IPS-20b (cell line): ENCODE measurements at regions not wholly inside any gene's neighbourhood (a gene's known extent, or its start where the extent isn't known, plus 50 kb on each side); places are given as distances from the start of the nearest gene placed in this dataset.
"Not testable (repeated sequence)": the region's sequence is repeated elsewhere in the genome, so short reads cannot be mapped to it uniquely, and the experiment has no call there.

Experiments
- H3K27ac ChIP-seq: one replicate; pipeline ENCODE4 v1.5.1; 2013; ENCODE audit warnings: low read length
- H3K27me3 ChIP-seq: 2 replicates; pipeline ENCODE4 v1.6.1; 2013; ENCODE audit warnings: mild to moderate bottlenecking, low read length, inconsistent platforms; ENCODE audit not compliant: insufficient read depth
- H3K36me3 ChIP-seq: 2 replicates; pipeline ENCODE4 v1.6.1; 2013; ENCODE audit warnings: low read depth, mild to moderate bottlenecking, inconsistent platforms, low read length, moderate library complexity; ENCODE audit not compliant: insufficient read depth
- H3K4me1 ChIP-seq: 2 replicates; pipeline ENCODE4 v1.6.1; 2013; ENCODE audit warnings: mild to moderate bottlenecking, control low read depth, inconsistent platforms, low read length, moderate library complexity; ENCODE audit not compliant: insufficient read depth
- H3K4me3 ChIP-seq: 2 replicates; pipeline ENCODE4 v1.5.1; 2013; ENCODE audit warnings: mild to moderate bottlenecking, low read length, inconsistent platforms
- H3K9ac ChIP-seq: 2 replicates; pipeline ENCODE4 v1.6.1; 2013; ENCODE audit warnings: low read depth, mild to moderate bottlenecking, inconsistent platforms, low read length, moderate library complexity
- H3K9me3 ChIP-seq: 2 replicates; pipeline ENCODE4 v1.6.1; 2013; ENCODE audit warnings: mild to moderate bottlenecking, low read depth, low read length, inconsistent platforms; ENCODE audit not compliant: insufficient read depth

DNA sequence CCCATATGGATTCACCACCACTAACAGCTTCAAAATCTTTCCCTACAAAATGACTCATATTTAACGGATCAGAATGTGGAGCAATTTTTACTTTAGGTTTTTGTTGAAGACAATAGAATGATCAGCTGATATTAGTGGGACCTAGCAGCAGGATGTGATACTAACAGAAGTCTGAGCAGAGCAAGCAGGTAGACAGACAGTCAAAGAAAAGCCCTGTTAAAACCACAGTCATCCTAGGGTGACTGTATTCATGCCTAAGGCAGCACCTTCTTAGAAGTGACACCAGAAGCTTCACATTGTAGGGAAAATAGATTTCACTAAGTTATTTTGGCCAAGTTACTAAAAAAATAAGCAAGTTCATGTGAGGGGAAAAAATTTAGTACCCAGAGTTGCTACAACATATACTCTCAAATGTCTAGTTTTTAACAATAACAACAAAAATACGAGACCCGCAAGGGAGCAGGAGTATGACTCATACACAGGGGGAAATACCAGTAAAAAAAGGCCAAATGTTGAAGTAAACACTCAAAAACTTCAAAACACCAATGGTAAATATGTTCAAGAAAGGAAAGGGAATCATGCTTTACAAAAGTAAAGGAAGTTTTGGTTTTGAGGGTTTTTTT lies 590.9 kb downstream of the EPHA3 start:
- H3K27me3 ChIP-seq: no peaks in the 10 kb centered on the region
- H3K4me3 ChIP-seq: no peak overlapping the region
- H3K4me1 ChIP-seq: no peaks in the 10 kb centered on the region; the same call in 1 of the 2 replicates
- H3K9me3 ChIP-seq: no peaks in the 10 kb centered on the region; the same call in 1 of the 2 replicates
- H3K36me3 ChIP-seq: no peaks in the 10 kb centered on the region
- no peak overlapping the region for H3K9ac ChIP-seq
- no peak overlapping the region for H3K27ac ChIP-seq

DNA sequence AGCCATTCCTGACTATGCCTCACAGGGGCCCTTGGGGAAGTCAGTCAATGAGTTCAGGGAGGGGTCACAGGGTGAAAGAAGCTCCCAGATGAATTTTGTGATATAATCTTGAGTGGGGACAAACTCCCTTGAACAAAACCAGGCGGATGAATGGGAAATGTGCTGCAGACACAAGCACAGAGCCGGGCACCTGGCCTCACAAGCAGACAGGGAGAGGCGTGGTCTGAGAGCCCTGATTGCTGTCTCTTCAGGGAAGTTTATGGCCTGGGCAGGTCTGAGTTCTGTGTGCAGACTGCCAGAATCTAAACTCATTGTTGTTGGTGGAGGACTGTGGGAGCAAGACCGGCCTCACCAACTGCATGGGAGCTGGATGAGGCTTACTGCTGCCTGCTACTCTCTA lies 591.8 kb downstream of the EPHA3 start:
- no peaks in the 10 kb centered on the region for H3K4me1 ChIP-seq
- H3K9ac ChIP-seq: no peak overlapping the region
- no peaks in the 10 kb centered on the region for H3K27me3 ChIP-seq
- no peak overlapping the region for H3K4me3 ChIP-seq
- peaks cover 8% of the 10 kb centered on the region for H3K9me3 ChIP-seq
- H3K27ac ChIP-seq: no peak overlapping the region
- H3K36me3 ChIP-seq: no peaks in the 10 kb centered on the region

DNA sequence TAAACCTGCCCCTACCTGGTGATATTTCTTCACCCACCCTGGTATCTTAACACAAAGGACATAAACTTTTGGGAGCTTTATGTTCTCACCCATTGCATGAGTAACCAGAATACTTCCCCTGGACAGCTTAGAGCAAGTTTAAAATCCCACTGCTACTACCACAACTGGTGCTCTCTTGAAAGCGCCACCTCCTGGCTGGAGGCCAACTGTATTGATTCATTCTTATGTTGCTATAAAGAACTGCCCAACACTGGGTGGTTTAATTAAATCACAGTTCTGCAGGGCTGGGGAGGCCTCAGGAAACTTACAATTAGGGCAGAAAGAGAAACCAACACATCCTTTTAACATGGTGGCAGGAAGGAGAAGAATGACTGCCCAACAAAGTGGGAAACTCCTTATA lies 592.4 kb downstream of the EPHA3 start:
- no peaks in the 10 kb centered on the region for H3K36me3 ChIP-seq
- no peak overlapping the region for H3K27ac ChIP-seq
- peaks cover 12% of the 10 kb centered on the region for H3K9me3 ChIP-seq
- no peaks in the 10 kb centered on the region for H3K4me1 ChIP-seq
- no peak overlapping the region for H3K9ac ChIP-seq
- H3K4me3 ChIP-seq: no peak overlapping the region
- no peaks in the 10 kb centered on the region for H3K27me3 ChIP-seq

DNA sequence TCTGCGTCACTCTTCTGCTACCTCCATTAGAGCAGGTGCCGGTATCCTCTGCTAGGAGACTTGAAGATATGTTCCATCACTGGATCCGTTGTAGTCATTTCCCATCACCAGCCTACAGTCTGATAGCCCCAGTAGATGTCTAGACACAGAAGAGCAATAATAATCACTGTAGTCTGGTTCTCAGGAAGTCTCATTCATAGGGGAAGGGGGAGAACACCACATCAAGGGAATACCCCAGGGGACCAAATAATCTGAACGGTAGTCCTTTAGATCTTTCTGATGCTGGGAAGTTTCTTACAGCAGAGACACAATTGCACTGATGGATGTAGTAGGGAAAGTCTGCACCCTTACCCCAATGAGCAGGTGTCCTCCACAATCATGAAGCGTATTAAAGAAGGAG lies 595.0 kb downstream of the EPHA3 start:
- Histone ChIP-seq H3K27me3 (no peaks in the 10 kb centered on the region), H3K36me3 (no peaks in the 10 kb centered on the region), H3K9ac (no peak overlapping the region), H3K4me3 (no peak overlapping the region), H3K4me1 (no peaks in the 10 kb centered on the region), H3K9me3 (peaks cover 12% of the 10 kb centered on the region), H3K27ac (no peak overlapping the region)

DNA sequence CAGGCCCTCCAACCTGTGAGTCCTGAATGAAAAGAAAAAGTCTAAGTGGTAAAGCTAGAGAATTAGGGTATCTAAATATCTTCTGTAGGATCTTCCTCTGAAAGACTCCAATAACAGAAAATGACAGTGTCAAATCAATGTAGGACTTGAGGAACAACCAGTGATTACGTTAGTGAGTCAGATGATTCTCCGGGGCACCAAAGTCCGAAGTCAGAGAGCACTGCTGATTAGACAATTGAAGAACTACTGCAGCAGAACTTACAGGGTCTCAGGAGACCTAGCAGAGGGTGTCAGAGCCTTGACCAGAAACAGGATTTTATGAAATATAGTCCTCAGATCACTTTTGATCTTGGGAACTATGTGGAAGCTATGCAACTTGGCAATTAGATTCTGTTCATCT lies 605.8 kb downstream of the EPHA3 start:
- Histone ChIP-seq H3K27me3 (no peaks in the 10 kb centered on the region), H3K27ac (no peak overlapping the region), H3K4me1 (no peaks in the 10 kb centered on the region), H3K9me3 (no peaks in the 10 kb centered on the region), H3K4me3 (no peak overlapping the region), H3K9ac (no peak overlapping the region), H3K36me3 (no peaks in the 10 kb centered on the region)

DNA sequence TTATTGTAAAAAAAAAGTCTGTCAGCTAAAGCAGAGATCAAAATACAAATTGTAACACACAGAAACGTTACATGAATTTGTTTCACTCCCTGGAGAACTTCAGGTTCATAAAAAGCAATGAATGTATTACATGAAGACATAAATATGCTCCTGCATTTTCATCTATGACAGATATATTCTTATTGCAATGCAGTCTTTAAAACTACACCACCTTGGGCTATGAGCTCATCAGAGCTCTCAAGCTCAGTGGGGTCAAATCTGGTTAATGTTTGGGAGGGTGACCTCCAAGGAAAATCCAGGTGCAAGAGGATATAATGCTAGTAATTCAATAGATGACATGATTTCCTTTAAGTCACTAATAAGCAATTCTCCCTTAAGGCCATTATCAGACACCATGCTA lies 606.8 kb downstream of the EPHA3 start:
- H3K4me1 ChIP-seq: no peaks in the 10 kb centered on the region
- H3K36me3 ChIP-seq: no peaks in the 10 kb centered on the region

DNA sequence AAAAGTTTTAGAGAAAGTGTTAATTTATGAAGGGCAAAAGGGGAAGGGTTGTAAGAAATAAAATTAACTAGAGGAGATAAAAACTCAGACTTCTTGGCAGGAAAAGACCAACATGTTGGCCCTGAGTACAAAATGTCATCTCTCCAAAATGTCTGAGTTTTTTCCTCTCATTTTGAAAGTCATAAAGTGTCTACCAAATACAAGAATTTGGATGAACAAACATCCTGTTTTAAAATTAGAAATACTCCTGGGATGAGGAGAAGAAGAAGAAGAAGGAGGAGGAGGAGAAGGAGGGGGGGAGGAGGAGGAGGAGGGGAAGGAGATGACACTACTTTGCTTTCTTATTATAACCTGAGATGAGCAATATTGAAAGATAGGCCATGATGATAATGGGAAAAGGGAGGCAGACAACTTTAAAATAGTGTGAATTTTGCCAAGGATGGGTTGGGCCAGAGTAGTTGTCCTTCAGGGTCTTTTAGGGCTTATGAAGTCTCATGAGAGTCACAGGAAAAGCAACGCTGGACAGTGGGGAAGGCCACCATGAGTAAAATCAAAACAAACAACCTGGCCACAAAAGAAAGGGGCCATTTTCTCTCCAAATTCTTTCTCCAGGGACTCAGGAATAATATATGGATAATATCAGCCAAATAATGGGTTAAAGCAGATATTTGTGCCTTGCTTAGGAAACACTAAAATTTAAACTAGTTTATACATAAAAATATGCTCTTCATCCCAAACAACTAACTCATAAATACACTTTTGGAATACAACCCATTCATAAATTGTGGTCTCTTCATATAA lies 632.9 kb downstream of the EPHA3 start:
- Histone ChIP-seq H3K4me1 (peaks cover 15% of the 10 kb centered on the region; the same call in 1 of the 2 replicates), H3K9ac (no peak overlapping the region), H3K27me3 (no peaks in the 10 kb centered on the region), H3K36me3 (no peaks in the 10 kb centered on the region), H3K9me3 (no peaks in the 10 kb centered on the region), H3K4me3 (no peak overlapping the region), H3K27ac (no peak overlapping the region)

More for the DNA sequence above, 606.8 kb downstream of the EPHA3 start:
- Histone ChIP-seq H3K4me3 (no peak overlapping the region), H3K9me3 (no peaks in the 10 kb centered on the region), H3K27ac (no peak overlapping the region), H3K9ac (no peak overlapping the region), H3K27me3 (no peaks in the 10 kb centered on the region)

DNA sequence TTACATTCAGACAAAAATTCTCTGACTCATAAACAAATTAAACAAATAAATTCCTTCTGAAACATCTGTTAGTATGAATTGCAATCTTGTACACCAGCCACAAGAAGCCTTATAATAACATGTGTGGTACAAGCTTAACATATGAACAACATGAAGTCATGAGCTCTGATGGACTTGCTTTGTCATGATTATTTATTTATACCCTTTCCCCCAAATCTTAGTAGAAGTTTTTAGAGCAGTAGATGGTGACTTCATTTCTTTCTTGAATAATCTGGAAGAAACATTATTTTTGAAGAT lies 633.4 kb downstream of the EPHA3 start:
- H3K27ac ChIP-seq: no peak overlapping the region
- H3K9ac ChIP-seq: no peak overlapping the region
- no peaks in the 10 kb centered on the region for H3K9me3 ChIP-seq
- no peaks in the 10 kb centered on the region for H3K36me3 ChIP-seq
- no peak overlapping the region for H3K4me3 ChIP-seq
- H3K27me3 ChIP-seq: no peaks in the 10 kb centered on the region
- H3K4me1 ChIP-seq: peaks cover 15% of the 10 kb centered on the region; the same call in 1 of the 2 replicates

DNA sequence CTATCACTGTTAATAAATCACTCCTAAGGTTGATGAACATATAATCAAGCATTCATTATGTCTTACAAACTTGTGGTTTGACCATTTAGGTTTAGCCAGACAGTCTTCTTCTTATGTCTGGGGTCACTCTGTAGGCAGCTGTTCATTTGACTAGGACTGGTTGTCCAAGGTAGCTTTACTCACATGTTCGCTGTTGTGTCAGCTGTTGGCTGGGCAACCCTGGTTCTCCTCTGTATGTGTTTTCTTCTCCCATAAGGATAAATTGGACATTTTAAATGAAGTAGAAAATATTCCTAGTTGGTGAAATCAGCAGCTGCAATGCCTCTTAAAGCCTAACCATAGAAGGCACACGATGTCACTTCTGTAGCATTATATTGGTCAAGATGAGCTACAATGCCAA lies 635.1 kb downstream of the EPHA3 start:
- H3K27ac ChIP-seq: no peak overlapping the region
- H3K36me3 ChIP-seq: no peaks in the 10 kb centered on the region

DNA sequence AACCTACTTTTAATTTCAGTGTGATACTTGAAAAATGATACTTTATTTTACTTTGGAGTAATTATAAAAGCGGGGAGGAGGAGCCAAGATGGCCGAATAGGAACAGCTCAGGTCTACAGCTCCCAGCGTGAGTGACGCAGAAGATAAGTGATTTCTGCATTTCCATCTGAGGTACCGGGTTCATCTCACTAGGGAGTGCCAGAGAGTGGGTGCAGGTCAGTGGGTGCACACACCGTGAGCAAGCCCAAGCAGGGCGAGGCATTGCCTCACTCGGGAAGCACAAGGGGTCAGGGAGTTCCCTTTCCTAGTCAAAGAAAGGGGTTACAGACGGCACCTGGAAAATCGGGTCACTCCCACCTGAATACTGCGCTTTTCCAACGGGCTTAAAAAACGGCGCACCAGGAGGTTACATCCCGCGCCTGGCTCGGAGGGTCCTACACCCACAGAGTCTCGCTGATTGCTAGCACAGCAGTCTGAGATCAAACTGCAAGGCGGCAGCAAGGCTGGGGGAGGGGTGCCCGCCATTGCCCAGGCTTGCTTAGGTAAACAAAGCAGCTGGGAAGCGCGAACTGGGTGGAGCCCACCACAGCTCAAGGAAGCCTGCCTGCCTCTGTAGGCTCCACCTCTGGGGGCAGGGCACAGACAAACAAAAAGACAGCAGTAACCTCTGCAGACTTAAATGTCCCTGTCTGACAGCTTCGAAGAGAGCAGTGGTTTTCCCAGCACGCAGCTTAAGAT lies 640.3 kb downstream of the EPHA3 start:
- H3K27ac ChIP-seq, H3K36me3 ChIP-seq, H3K4me1 ChIP-seq, H3K9ac ChIP-seq, H3K9me3 ChIP-seq, H3K27me3 ChIP-seq, H3K4me3 ChIP-seq: not testable (repeated sequence)

More for the DNA sequence above, 635.1 kb downstream of the EPHA3 start:
- Histone ChIP-seq H3K4me3 (no peak overlapping the region), H3K9ac (no peak overlapping the region), H3K9me3 (no peaks in the 10 kb centered on the region), H3K27me3 (no peaks in the 10 kb centered on the region), H3K4me1 (peaks cover under 1% of the 10 kb centered on the region; the same call in 1 of the 2 replicates)

DNA sequence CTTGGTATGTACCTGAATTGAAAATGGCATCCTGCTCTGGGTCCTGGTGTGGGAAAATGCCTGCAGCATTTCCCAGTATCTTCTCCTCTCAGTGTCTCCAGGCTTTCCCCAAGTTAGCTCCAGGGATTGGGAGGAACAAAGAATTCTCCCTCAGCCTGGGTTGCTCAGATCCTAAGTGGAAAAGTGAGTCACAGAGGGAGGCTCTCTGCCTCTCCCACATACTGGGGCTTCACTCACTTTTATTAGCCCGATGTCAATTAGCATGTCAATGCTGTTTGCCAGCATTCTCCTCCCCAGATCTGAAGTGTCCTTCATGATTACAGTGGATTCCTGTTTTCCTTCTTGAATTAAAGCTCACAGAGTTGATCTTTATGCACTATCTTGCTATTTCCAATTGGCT lies 655.0 kb downstream of the EPHA3 start:
- H3K27me3 ChIP-seq: no peaks in the 10 kb centered on the region
- H3K36me3 ChIP-seq: no peaks in the 10 kb centered on the region

More for the DNA sequence above, 655.0 kb downstream of the EPHA3 start:
- Histone ChIP-seq H3K9me3 (no peaks in the 10 kb centered on the region), H3K9ac (no peak overlapping the region), H3K4me3 (no peak overlapping the region), H3K4me1 (peaks cover 3% of the 10 kb centered on the region; the same call in 1 of the 2 replicates), H3K27ac (no peak overlapping the region)
